HG02981 (cell line): ENCODE measurements at regions not wholly inside any gene's neighbourhood (a gene's known extent, or its start where the extent isn't known, plus 50 kb on each side); places are given as distances from the start of the nearest gene placed in this dataset.
"Not testable (repeated sequence)": the region's sequence is repeated elsewhere in the genome, so short reads cannot be mapped to it uniquely, and the experiment has no call there.

Source experiments
- ATAC-seq: cut with Tn5 transposase; IDR thresholded peaks from one replicate; pipeline ENCODE4 v1.9.1; 2021; ENCODE audit warnings: mild to moderate bottlenecking, moderate library complexity; ENCODE audit not compliant: unreplicated experiment

- ATAC-seq = not testable (repeated sequence)
These were observed 102.8 kb downstream of the POTEB start for GRCh38 chr15:21774760-21775159.

- ATAC-seq = not testable (repeated sequence)
These were observed 111.0 kb downstream of the POTEB start for GRCh38 chr15:21766524-21766923.

- not testable (repeated sequence) for ATAC-seq
These were observed 113.8 kb downstream of the POTEB start for GRCh38 chr15:21763756-21764155.

GRCh38 chr15:21760250-21761023, 117.1 kb downstream of the POTEB start:
- not testable (repeated sequence) for ATAC-seq

- not testable (repeated sequence) for ATAC-seq
These were observed 118.0 kb downstream of the POTEB start for GRCh38 chr15:21759401-21760165.

- not testable (repeated sequence) for ATAC-seq
These were observed 123.7 kb downstream of the POTEB start for GRCh38 chr15:21753838-21754237.

- not testable (repeated sequence) for ATAC-seq
These were observed 125.2 kb downstream of the POTEB start for GRCh38 chr15:21752124-21752957.

- not testable (repeated sequence) for ATAC-seq
These were observed 128.4 kb downstream of the POTEB start for GRCh38 chr15:21749173-21749572.

GRCh38 chr15:21744245-21744915, 133.2 kb downstream of the POTEB start:
- ATAC-seq = not testable (repeated sequence)

- not testable (repeated sequence) for ATAC-seq
These were observed 135.5 kb downstream of the POTEB start for GRCh38 chr15:21742067-21742466.

GRCh38 chr15:21738003-21738402, 139.5 kb downstream of the POTEB start:
- not testable (repeated sequence) for ATAC-seq

GRCh38 chr15:21736443-21736842, 141.1 kb downstream of the POTEB start:
- ATAC-seq = not testable (repeated sequence)

- not testable (repeated sequence) for ATAC-seq
These were observed 141.7 kb downstream of the POTEB start for GRCh38 chr15:21735837-21736236.

- ATAC-seq = not testable (repeated sequence)
These were observed 142.2 kb downstream of the POTEB start for GRCh38 chr15:21735368-21735767.

GRCh38 chr15:21731496-21731895, 146.0 kb downstream of the POTEB start:
- ATAC-seq = peak; percentile 40

- peak; percentile 70 for ATAC-seq
These were observed 146.8 kb downstream of the POTEB start for GRCh38 chr15:21730427-21731405.

- ATAC-seq = not testable (repeated sequence)
These were observed 152.5 kb downstream of the POTEB start for GRCh38 chr15:21724988-21725387.

GRCh38 chr15:21721115-21721514, 156.4 kb downstream of the POTEB start:
- ATAC-seq = not testable (repeated sequence)

- peak; percentile 70 for ATAC-seq
These were observed 158.8 kb downstream of the POTEB start for GRCh38 chr15:21718779-21719178.
